Renal pelvis (tissue), 1 donor: ENCODE measurements at regions not wholly inside any gene's neighbourhood (a gene's known extent, or its start where the extent isn't known, plus 50 kb on each side); places are given as distances from the start of the nearest gene placed in this dataset.

Experiments used
- DNase-seq: peaks from one replicate; pipeline ENCODE4 v3.0.0-alpha.2; 2013

GRCh38 chr3:30263238-30263924 lies 343.0 kb upstream of the TGFBR2 start:
- DNase-seq: no peak

GRCh38 chr3:30263925-30264313 lies 342.5 kb upstream of the TGFBR2 start:
- no peak for DNase-seq

- no peak for DNase-seq
These were observed 339.9 kb upstream of the TGFBR2 start for GRCh38 chr3:30266524-30266923.

DNA sequence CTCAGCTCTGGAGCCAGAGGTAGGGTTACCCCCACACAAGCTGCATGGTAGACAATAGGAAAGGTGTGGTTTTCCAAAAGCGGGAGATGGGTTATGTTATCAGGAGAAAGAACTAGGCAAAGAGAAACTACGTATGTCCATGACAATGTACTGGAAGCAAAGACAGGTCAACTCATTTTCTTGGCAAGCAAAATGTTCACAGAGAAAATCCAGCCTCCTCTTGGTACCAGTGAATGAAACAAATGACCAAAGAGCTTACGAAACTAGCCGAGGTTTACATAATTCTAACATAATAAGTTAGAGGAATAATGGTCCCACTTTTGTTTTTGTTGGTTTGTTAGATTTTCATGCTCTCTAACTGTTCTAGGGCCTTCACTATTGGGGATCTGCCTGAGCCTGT lies 338.1 kb upstream of the TGFBR2 start:
- no peak for DNase-seq

GRCh38 chr3:30269751-30270445 lies 336.5 kb upstream of the TGFBR2 start:
- DNase-seq: no peak

GRCh38 chr3:30271781-30272180 lies 334.6 kb upstream of the TGFBR2 start:
- no peak for DNase-seq

DNA sequence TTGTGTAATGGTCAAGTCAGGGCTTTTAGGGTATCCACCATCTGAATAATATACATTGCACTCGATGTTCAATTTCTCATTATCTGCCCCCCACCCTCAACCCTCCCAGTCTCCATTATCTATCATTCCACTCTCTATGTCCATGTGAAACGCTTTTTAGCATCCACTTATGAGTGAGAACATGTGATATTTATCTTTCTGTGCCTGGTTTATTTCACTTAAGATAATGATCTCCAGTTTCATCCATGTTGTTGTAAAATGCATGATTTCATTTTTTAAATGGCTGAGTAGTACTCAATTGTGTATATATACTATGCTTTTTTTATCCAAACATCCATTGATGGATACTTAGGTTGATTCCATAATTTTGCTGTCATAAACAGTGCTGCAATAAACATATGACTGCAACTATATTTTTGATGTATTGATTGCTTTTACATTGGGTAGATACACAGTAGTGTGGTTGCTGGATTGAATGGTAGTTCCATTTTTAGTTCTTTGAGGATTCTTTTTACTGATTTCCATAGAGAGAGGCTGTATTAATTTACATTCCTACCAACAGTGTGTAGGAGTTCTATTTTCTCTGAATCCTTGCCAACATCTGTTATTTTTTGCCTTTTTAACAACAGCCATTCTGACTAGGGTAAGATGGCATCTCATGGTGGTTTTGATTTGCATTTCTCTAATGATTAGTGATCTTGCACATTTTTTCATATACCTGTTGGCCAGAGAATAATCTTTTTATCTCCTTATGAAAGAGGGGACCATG lies 332.9 kb upstream of the TGFBR2 start:
- no peak for DNase-seq

- no peak for DNase-seq
These were observed 328.9 kb upstream of the TGFBR2 start for GRCh38 chr3:30277494-30277893.

DNA sequence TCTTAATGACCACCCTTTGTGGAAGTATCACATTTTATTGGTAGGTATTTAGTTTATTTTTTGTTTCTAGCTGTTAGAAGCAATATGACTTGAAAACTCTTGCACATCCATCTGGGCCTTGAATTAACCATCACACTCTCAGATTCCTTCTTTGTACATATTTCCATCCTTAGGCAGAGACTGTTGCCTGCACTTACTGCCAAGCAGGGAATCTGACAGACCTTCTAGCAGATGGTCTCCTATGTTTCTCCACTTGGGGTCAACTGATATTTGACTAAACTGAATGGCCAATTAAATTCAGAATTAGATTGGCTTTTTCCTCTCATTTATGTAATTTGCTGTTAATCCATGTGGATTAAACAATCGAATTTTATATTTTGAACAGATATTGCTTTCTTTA lies 324.9 kb upstream of the TGFBR2 start:
- DNase-seq: no peak

GRCh38 chr3:30282154-30282696 lies 324.2 kb upstream of the TGFBR2 start:
- no peak for DNase-seq

- no peak for DNase-seq
These were observed 321.0 kb upstream of the TGFBR2 start for GRCh38 chr3:30285188-30286006.

- DNase-seq: no peak
These were observed 320.3 kb upstream of the TGFBR2 start for GRCh38 chr3:30286007-30286669.

DNA sequence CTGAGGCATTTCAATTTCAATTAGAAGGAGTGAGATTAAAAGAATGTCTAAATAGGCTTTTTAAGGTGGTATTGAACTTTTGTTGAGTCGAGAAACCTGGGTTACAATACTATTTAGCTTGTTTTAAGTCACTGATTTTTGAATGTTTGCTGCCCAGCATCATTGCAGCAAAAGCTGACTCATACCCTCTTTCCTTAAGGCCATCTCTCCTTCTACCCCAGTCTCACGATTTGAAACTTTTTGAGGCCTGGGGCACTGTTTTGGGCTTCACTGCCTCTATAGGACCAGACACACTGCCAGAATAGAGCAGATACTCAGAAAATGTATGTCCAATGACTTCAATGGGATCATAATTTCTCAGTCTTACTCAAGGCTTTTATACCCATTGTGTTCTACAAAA lies 319.6 kb upstream of the TGFBR2 start:
- no peak for DNase-seq

DNA sequence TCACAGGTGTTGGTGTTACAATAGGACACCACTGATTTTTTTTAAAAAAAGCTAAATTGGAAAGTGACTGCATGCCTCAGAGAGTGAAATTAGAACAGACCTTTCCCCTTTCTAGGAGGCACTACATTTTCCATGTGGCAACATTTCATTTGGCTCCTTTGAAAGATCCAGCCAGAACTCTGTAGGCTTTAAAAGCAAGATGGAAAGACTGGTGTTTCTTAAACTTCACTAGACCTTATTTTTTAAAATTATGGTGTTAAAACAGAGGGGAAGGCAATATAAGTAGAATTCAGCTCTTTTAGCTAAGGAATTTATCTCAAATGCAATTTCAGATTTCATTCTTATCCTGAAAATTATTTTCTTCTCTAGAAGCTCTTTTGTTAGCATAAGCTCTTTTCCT lies 317.6 kb upstream of the TGFBR2 start:
- DNase-seq: no peak

- DNase-seq: no peak
These were observed 317.1 kb upstream of the TGFBR2 start for GRCh38 chr3:30289324-30289723.

DNA sequence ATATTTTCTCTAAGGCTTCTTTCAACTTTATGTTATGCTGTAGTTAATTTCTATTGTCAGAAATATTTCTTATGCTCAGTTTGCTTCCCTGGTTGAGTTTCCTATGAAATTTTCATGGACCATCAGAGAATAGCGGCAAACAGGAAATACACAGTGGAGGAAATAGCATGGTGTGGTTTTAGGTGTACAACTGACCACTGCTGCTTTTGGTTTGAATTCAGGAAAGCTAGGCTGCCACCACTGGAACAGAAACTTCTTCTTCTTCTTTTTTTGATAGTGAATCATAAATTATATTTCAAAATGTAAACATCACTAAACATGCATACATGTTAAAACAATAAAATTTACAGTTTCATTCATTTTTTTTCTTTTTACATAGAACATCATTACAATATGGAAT lies 316.6 kb upstream of the TGFBR2 start:
- DNase-seq: no peak

GRCh38 chr3:30290479-30290878 lies 315.9 kb upstream of the TGFBR2 start:
- DNase-seq: no peak

- no peak for DNase-seq
These were observed 314.1 kb upstream of the TGFBR2 start for GRCh38 chr3:30292192-30292893.

GRCh38 chr3:30293621-30294240 lies 312.7 kb upstream of the TGFBR2 start:
- no peak for DNase-seq

- DNase-seq: no peak
These were observed 312.1 kb upstream of the TGFBR2 start for GRCh38 chr3:30294241-30294667.
